Activated CD4-positive, alpha-beta T cell treated with anti-CD3 and anti-CD28 coated beads, Interleukin-2, amount 50 U/mL, for 48 hours (primary cell): ENCODE measurements at regions not wholly inside any gene's neighbourhood (a gene's known extent, or its start where the extent isn't known, plus 50 kb on each side); places are given as distances from the start of the nearest gene placed in this dataset.

Experiments used
- DNase-seq, 2 experiments: peaks; one replicate each; pipeline ENCODE4 v3.0.0-alpha.2; 2020

DNA sequence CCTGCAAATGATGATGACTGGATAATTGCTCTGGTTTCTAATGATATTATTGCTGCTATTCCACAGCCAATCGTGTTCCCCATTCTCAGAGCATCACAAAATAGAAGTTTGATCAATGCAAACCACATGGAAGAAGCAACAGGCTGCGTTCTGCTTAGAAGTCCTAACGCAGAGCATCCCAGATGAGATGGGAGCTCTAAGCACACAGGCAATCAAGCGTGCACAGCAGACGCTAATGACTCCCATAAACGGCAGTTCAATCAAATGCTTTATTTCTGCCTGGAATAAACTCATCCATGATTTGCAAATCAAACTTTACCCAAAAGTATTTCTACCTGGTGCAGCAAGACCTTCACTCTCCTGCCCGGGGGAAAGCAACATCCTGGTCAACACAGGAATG is 304.2 kb downstream of the FBXO15 start:
- DNase-seq: no peak

DNA sequence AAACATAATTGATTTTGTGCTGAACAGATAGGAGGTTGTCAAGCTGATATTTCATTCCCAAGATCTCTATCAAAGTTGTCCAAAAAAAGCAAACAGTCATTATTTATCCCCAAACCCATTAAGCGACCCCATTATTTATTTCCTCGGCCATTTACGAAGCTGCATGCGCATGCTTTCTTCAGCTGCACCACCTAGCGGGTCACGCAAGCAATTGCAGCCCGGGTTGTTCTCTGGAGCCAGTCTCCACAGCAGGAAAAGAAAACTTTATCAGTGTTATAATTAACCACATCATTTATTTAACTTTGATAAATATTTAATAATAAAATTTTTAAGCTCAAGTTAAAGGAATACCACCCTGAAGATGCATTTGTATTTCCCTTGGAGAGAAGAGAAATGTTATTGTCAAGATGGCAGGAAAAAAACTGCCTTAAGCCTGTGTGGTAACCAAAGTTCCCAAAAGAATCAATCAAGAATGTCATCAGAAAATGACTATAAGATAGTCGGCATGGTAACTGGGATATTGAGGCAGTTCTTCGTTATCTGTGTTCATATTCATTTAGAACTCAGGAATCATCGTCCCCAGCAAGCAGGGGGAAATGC is 304.7 kb downstream of the FBXO15 start:
- DNase-seq: peak; percentile 39 to 53

DNA sequence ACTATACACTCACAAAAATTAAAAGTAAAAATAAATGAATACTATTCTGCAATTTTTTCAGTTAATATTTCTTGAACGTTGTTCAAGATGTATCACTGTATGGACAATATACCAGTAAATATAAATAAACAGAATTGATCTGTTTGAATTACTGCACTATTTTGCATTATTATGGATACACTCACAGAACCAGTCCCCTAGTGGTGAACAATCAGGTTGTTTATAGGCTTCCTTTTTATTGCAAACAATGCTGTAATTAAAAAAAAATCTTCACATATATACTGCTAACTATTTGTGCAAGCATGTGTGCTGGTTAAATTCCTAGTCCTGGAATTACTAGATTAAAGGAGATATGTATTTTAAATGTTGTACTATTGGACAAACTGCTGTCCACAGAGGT is 306.0 kb downstream of the FBXO15 start:
- DNase-seq: no peak

DNA sequence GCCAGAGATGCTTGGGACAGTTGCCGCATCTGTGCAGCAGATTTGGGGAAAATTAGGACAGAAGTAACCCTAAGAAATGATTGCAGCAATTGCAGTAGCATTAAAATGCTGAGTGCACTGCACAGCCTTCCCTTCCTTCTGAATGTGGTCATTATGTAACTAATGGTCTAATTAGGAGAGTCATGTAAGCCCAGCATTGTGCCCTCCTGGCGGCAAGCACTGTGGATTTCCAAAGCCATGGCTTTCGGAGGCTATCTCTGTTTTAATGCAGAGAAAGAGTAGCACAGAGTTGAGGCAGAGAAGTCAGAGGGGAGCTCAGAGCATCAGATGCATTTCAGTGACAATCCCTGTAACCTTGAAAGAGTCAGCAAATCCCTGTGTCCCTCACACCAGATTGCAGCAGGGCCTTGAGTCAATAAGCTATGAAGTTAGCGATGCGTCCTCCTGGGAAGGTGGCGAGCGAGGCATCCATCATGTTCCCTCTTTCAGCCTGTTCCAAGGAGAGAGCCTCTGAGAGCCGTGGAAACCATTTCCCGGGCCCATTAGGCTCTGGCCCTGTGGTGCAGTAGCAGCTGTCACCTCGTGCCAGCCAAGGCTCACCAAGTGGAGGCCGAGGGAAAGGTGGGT is 307.2 kb downstream of the FBXO15 start:
- DNase-seq: no peak

DNA sequence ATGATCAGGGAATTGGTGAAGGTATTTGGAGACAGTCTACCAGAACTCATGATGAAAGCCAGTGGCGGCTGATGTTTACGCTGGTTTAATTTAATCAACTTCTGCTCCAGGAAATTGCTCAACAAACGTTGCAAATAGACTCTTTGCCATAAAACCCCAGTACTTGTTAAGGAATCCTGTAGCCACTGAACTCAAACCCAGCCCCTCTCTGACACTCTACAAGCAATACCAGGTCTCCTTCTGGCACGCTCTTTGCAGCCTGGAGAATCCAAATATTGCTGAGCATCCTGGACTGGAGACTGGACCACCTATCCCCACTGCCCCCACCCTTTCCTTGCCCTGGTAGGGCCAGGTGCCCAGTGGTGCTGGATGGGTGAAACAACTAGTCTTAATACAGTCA is 308.2 kb downstream of the FBXO15 start:
- DNase-seq: no peak

DNA sequence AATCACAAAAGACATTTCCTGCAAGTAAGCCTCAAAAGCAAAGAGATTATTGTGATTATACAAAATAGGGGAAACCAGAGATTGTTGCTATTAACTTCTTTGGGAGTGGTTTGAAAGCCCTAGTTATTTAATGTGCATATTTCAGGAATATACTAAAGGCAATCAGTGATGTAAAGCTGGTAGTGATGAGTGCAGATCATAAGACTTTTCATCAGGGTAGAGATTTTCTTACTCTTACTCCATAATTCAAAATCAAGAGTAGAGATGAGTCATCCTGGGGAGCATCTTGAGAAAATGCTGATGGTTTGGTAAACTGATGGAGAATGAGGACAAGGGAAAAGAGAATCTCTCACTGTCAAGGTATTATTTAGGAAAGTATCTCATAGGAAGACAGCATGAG is 309.5 kb downstream of the FBXO15 start:
- DNase-seq: no peak

DNA sequence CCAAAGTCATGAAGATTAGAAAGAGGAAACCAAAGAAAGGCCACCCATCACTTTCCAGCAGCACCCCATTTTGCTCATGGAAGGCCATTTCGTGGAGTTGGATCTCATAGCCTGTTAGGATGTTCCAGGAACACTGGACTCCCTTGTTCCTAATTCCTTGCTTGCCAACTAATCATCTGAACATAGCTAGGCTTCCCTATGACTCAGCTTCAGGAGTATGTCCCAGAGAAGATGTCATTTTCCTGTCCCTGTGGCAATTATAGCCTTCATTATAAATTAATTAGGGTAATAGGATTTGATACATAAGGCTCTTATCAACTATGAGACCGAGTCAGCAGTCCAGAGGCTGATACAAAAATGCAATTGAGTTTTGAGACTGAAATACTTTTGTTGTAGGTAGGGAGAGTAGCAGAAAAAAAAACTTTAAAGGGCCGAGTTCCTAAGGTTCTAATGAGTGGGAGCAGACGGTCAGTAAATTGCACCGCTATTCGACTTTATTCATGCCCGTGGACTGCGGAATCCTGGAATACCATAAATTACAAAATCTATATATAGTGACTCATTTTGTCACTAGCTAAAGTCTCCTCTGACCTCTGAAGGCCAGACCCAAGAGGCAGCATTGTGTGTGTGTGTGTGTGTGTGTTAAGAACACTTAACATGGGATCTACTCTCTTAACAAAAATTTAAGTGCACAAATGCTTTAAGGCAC is 311.8 kb downstream of the FBXO15 start:
- DNase-seq: no peak

DNA sequence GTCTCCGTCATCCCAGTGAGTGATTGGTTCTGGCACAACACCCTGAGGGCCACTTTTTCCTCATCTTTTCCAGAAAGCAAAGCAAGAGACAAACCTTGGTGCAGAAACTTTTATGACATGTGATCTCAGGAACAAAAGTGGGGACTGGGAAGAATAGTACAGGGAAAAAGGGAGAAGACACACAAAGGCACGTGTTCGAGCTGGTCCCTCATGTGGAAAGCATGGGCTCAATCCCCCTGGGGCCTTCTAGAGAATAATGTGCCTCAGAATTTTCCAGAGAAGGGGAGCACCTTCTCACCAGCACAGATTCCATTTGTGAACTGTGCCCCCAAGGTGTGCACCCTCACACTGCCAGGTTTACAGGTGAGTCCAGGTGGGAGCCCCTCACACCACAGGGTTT is 312.6 kb downstream of the FBXO15 start:
- no peak for DNase-seq

DNA sequence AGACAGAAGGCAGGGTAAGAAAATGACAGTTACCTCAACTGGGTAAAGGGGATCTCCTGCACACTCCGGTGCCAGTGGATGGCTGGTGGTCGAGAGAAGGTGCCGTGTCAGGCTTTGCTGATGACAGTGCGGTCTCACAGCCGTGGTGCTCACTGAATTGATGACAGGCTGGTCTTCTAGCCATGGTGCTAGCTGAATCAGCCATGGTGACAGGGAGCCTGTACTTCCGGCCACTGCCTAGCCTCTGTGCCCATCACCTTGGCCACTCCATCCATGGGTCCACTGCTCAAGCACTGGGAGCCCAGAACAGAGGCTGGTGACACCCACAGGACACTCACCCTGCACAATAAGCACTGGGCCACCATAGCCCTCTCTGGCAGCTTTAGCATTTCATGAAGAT is 315.9 kb downstream of the FBXO15 start:
- DNase-seq: no peak

DNA sequence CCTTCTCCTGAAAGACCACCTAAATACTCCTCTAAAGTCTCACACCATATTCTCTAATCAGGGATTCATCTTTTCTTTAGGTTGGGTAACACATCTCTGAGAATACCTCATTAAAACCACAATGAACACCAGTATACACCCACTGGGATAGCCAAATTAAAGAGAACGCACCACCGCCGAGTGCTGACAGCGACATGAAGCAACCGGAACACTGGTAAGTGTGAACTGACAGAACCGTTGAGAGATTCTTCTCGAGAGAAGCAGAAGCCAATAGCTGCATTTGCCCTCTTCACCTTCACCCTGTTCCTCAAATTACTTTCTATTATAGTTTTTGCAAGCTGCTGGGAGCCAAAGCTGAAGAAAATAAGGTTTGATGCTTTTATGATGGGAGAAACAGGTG is 318.5 kb downstream of the FBXO15 start:
- no peak for DNase-seq

DNA sequence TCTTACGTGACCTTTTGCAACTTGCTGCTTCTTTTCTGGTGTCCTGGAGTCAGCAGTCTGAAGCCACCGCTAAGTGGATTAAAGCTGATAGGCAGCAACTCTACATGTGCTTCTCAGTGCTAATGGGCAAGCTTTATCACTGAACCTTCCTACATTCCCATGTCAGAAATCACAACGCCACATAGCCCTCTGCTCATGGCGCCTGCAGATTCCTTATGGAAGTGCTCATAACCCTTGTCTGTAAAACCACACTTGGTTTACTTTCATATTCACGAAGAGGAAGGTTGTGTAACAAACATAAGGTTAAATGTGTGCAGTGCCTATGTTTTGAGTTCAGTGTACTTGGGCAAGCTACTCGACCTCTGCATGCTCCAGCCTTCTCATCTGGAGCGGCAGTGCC is 319.8 kb downstream of the FBXO15 start:
- DNase-seq: no peak

DNA sequence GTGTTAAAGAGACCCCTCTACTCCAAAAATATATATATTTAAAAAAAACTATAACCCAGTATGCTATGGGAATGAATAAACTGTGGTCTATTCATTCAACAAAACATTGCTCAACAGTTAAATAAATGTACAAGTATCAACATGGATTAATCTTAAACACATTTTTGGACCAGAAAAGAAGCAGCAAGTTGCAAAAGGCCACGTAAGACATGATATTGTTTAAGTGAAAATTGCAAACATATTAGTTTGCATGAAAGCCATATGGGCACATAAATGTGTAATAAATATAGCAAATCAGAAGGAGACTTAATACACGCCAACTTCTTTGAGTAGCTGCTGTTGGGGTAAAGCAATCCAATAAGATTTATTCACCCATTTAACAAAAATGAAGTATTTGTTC is 321.5 kb downstream of the FBXO15 start:
- DNase-seq: no peak

DNA sequence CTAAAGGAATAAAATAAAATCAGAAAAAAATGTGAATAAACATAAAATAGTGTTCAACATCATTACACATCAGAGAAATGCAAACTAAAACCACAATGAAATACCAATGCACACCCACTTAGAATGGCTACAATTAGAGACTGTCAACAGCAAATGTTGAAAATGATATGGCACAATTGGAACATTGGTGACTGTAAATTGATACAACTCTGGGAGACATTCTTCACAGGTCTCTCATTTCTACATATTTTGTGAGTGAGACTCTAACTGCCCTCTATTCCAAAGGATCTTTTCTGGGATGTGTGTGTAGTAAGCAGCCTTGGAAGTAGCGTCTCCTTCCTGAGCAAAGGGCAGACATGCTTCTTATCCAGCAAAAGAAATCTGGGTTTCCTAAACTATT is 323.0 kb downstream of the FBXO15 start:
- no peak for DNase-seq

DNA sequence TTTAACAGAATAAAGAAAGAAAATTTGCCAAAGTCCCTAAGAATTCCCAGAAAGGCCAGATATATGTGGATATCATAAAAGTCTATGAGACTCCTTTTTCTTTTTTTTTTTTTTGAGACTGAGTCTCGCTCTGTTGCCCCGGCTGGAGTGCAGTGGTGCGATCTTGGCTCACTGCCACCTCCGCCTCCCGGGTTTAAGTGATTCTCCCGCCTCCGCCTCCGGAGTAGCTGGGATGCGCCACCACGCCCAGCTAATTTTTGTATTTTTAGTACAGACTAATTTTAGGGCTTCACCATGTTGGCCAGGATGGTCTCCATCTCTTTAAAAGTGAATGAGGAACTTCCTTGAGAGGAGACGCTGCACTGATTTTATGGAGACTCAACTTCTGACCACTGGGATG is 335.2 kb downstream of the FBXO15 start:
- DNase-seq: no peak

DNA sequence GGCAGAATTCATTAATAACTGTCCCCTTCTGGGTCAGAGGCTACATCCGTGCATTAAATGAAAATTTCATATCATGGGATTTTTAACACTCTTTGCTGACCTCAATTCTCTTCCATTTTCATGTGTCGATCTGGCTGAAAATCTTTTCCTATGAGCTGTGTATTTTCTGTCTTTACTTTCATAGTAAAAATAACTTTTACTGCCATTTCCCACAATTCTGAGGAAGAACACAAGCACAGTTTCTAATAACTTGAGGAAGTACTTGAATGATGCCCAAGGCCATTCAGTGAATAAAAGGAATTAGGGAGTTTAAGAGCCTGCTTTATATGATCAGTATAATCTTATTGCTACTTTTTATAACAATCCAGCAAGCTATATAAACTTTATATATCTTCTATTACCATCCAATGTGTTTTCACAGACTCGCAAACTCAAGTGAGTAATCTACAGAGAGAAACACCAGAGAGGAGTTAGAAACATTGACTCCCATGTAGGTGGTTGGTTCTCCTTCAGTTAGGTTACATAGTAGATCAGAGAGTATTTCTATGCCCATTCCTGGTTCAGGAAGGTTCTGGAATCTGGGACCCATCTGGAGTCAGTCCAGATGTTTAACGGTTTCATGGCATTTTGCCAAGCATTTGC is 340.0 kb downstream of the FBXO15 start:
- no peak for DNase-seq

DNA sequence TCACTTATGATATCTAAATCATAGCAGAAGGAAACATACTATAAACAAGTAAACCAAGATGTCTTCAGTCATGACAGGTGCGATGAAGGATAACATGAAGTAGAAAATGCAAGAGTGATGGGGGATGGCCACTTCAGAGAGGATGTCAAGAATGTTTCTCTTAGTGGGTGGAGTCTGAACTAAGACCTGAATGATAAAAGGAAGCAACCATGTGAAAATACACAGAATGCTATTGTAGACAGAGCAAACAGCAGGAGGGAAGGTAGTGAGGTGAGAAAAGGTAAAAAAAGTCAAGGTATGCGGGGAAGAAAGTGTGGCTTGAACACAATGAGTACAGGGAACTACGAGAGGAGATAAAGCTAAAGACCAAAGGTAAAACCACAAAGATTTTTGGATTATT is 341.6 kb downstream of the FBXO15 start:
- DNase-seq: no peak

DNA sequence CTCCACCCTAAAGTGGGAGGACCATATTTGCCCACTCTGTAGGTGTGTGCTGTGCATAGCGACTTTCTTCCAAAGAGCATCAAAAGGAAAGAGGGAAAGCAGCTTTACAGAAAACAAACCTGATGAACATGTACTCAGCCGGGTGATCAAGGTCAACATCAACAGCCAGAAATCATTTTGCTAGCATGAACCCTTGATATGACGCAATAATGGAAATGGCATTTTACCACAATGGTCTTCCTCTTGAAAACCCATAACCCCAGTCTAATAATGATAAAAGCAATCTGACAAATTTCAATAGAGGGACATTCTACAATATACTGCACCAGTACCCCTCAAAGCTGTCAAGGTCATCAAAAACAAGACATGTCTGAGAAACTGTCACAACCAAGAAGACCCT is 350.2 kb downstream of the FBXO15 start:
- no peak for DNase-seq

DNA sequence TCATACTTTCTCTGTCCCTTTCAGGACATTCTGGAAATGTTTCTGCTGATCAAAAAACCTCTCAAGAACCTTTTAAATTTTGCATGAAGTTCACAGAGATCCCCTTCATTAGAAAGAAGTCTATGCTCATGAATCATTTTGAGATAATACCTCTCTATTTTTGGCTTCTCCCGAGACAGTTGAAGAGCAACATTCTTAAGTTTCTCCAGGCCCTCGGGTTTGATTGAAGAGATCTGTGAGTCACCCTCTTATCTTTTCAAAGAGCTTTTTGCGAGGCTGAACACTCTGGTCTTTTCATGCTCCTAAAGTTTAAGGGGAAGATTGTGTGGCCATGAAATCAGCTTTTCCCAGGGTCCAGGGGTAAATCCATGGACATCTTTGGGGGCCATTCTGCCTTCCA is 354.2 kb downstream of the FBXO15 start:
- DNase-seq: no peak

DNA sequence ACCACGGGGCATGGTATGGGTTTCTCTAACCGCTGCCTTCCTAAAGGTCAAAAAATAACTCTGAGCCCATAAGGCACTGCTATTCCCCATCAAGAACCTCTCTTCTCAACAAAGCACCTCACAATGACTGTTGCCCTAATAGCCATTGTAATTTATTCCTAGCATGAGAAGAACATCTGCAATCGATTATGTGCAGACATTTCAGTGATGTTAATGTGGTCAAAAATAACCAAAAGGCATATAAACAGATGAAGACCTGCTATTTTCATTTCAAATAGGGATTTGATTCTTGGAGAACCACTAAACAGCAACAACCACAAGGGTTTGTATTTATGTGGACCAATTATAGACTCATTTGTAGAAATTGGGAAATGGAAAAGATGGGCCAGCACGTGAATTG is 356.6 kb downstream of the FBXO15 start:
- no peak for DNase-seq

DNA sequence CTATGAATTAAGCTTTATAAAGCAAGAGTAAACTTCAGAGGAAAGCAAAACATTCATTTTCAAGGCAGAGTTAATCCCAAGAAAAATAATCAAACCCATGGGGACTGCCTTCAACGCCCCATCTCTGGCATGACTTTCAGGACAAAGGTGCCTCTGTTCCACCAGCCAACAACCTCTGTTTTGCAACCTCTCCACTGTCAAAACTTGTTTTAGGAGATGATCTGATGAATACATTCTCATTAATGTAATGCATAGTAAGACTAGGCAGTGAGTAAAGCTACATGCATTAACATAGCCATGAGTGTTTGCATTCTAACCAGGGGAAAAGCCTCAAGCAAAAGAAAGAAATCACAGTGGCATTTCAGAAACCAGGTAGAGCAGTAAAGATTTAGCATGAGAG is 357.0 kb downstream of the FBXO15 start:
- DNase-seq: no peak

DNA sequence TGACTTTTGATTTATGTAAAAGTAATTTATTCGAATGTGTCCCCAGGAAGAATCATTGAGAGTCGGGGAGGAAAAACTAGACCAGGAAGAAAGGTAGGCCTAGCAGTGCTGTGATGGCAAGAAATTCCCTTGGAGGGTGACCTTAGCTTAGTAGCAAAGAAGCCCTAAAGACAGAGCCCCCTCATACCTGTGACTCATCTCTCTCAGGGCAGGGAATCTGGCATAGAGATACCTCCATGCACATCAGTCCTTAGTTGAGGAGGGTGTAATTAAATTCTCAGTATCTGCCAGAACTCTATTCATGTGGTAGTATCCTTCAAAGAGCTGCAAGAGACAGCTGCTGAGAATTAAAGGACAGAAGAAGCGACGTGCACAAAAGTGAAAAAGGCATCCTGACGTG is 360.3 kb downstream of the FBXO15 start:
- DNase-seq: no peak

DNA sequence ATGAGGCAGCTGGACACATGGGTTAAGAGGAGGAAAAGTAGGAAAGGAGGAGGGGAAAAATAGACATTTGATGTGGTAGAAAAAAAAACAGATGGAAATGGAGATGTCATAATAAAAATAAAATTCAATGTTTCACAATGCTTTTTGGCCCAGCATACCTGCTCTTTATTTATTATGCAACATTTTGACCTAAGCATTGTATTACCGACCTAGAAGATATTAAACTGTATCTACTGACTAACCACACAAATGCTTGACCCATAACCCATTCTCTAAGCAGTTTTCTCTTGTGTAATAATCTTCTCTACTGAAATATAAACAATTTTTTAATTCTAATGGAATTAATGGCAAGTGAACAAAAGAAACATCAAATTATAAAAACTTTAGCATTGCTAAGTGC is 362.3 kb downstream of the FBXO15 start:
- DNase-seq: no peak

DNA sequence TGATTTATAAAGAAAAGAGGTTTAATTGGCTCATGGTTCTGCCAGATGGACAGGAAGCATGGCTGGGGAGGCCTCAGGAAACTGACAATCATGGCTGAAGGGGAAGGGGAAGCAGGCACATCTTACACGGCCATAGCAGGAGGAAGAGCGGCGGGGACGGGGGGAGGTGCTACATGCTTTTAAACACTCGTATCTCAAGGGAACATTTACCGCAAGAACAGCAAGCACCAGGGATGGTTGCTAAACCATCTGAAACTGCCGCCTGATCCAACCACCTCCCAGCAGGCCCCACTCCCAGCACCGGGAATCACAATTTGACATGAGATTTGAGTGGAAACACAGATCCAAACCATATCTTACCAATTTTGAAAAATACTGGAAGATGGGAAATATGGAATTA is 362.8 kb downstream of the FBXO15 start:
- DNase-seq: no peak

DNA sequence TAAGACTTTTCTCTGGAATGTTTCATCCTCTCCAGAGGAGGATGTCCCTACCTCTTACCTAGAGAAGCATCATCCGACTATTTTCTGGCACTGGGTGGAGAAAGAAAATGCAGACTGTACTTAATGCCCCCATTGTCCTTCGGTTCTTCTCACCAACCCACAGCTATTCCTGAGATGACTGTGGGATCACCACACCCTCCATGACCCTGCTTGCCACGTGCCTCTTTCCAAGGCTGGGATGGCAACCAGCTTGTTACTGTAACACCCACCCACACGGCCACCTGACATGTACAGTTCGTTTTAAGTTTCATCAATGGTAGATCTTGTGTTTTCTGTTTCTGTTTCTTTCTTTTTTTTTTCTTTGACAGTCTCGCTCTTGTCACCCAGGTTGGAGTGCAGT is 365.2 kb downstream of the FBXO15 start:
- no peak for DNase-seq
